ENCODE measurements at regions not wholly inside any gene's neighbourhood (a gene's known extent, or its start where the extent isn't known, plus 50 kb on each side); places are given as distances from the start of the nearest gene placed in this dataset.
A peak's percentile ranks its signal among the peaks of the same experiment; 100 is the strongest.

- peak; percentile 11 for ATAC-seq
Observed at GRCh38 chr18:23077493-23078256, 57.6 kb upstream of the CABLES1 start.

GRCh38 chr18:23085066-23085465, 50.2 kb upstream of the CABLES1 start:
- no peak for ATAC-seq

All from esophagus mucosa (tissue), 1 donor.